CD8-positive, alpha-beta memory T cell (primary cell): ENCODE measurements at regions not wholly inside any gene's neighbourhood (a gene's known extent, or its start where the extent isn't known, plus 50 kb on each side); places are given as distances from the start of the nearest gene placed in this dataset.

ENCODE experiments used
- CTCF ChIA-PET: fragments of 350-600 bp; sonication (Branson Sonifier 250); formaldehyde crosslinking; loops from one replicate; lab custom pipeline; 2021; ENCODE audit warnings: antibody characterized with exemption; lab: Charles Lee
- POLR2A ChIA-PET: fragments of 350-600 bp; sonication (Branson Sonifier 250); formaldehyde crosslinking; loops from one replicate; lab custom pipeline; 2021; ENCODE audit warnings: antibody characterized with exemption; lab: Charles Lee
- DNase-seq, 5 donors: peaks; one replicate each; pipeline versions ENCODE4 v3.0.0 to v3.0.0-alpha.2; 2020 to 2022; ENCODE audit warnings: mixed read lengths in 1 of 5
- H3K27ac ChIP-seq: one replicate; pipeline ENCODE4 v1.7.0; 2013; ENCODE audit warnings: low read depth, mild to moderate bottlenecking, low read length, moderate library complexity
- H3K27me3 ChIP-seq: 2 replicates; pipeline ENCODE4 v1.7.0; 2013; ENCODE audit warnings: low read length, mild to moderate bottlenecking; ENCODE audit not compliant: insufficient read depth, poor library complexity, severe bottlenecking
- H3K36me3 ChIP-seq: 2 replicates; pipeline ENCODE4 v1.7.0; 2013; ENCODE audit warnings: mild to moderate bottlenecking, low read length, moderate library complexity; ENCODE audit not compliant: insufficient read depth
- H3K4me1 ChIP-seq: 2 replicates; pipeline ENCODE4 v1.7.0; 2013; ENCODE audit warnings: mild to moderate bottlenecking, low read length, moderate library complexity; ENCODE audit not compliant: insufficient read depth
- H3K4me3 ChIP-seq: 2 replicates; pipeline ENCODE4 v1.7.0; 2013; ENCODE audit warnings: mild to moderate bottlenecking, low read length
- H3K9me3 ChIP-seq: 2 replicates; pipeline ENCODE4 v1.7.0; 2013; ENCODE audit warnings: mild to moderate bottlenecking, low read length
- H3K27ac Mint-ChIP-seq, 8 donors: one replicate each; pipeline ENCODE4 v1.8.0; 2020 to 2021; ENCODE audit warnings: mixed read lengths in 8 of 8, mild to moderate bottlenecking in 6 of 8, inconsistent platforms in 3 of 8, moderate library complexity in 3 of 8
- H3K27me3 Mint-ChIP-seq, 2 donors: one replicate each; pipeline ENCODE4 v1.8.0; 2020 to 2021; ENCODE audit warnings: mixed read lengths in 2 of 2, mild to moderate bottlenecking in 1 of 2, moderate library complexity in 1 of 2
- H3K36me3 Mint-ChIP-seq, 3 donors: one replicate each; pipeline ENCODE4 v1.8.0; 2020 to 2021; ENCODE audit warnings: mixed read lengths in 3 of 3, inconsistent platforms in 1 of 3, mild to moderate bottlenecking in 1 of 3
- H3K4me1 Mint-ChIP-seq, 3 donors: one replicate each; pipeline ENCODE4 v1.8.0; 2020 to 2021; ENCODE audit warnings: mixed read lengths in 3 of 3, inconsistent platforms in 1 of 3, mild to moderate bottlenecking in 1 of 3
- H3K4me3 Mint-ChIP-seq, 7 donors: one replicate each; pipeline ENCODE4 v1.8.0; 2020 to 2021; ENCODE audit warnings: mixed read lengths in 7 of 7, mild to moderate bottlenecking in 6 of 7, moderate library complexity in 4 of 7, inconsistent platforms in 2 of 7
- H3K9me3 Mint-ChIP-seq, 5 donors: one replicate each; pipeline ENCODE4 v1.8.0; 2020 to 2022; ENCODE audit warnings: mixed read lengths in 5 of 5, mild to moderate bottlenecking in 3 of 5, moderate library complexity in 2 of 5, inconsistent platforms in 1 of 5

DNA sequence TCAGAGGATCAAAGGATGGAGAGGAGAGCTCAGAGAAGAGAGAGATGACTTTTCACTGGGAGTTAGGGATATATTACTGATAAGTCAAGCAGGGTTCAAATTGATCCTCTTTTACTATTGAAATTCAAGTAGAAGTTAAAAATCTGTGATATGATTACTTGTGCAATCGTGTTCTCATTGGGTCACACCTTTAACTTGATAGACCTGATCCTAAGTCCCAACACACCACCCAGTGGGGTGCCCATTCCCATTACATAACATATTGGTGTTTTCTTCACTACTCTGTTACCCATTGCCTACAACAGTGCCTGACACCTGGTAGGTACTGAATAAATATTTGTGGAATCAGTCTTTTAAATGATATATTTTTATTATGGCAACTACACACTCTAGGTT, 66.4 kb upstream of the PICALM start:
- POLR2A ChIA-PET = interaction anchor here (0.6 kb wide), 1 partner anchor 67 kb away, joined by 3 read pairs; the partner anchor contains the start of gene PICALM
- no peak for DNase-seq
- peaks cover 19% of the 10 kb centered on the region for H3K4me1 ChIP-seq
- H3K9me3 ChIP-seq = no peaks in the 10 kb centered on the region
- H3K4me3 ChIP-seq = no peak overlapping the region
- H3K9me3 Mint-ChIP-seq = no peaks in the 10 kb centered on the region
- no peaks in the 10 kb centered on the region for H3K36me3 ChIP-seq
- H3K36me3 Mint-ChIP-seq = no peaks in the 10 kb centered on the region
- H3K27ac ChIP-seq = no peak overlapping the region
- H3K4me3 Mint-ChIP-seq = no peak overlapping the region
- no peaks in the 10 kb centered on the region for H3K27me3 Mint-ChIP-seq
- H3K4me1 Mint-ChIP-seq = peaks cover 22 to 31% (median 27%) of the 10 kb centered on the region in 3 donors
- CTCF ChIA-PET = no interaction called here
- H3K27ac Mint-ChIP-seq = no peak overlapping the region
- H3K27me3 ChIP-seq = no peaks in the 10 kb centered on the region

DNA sequence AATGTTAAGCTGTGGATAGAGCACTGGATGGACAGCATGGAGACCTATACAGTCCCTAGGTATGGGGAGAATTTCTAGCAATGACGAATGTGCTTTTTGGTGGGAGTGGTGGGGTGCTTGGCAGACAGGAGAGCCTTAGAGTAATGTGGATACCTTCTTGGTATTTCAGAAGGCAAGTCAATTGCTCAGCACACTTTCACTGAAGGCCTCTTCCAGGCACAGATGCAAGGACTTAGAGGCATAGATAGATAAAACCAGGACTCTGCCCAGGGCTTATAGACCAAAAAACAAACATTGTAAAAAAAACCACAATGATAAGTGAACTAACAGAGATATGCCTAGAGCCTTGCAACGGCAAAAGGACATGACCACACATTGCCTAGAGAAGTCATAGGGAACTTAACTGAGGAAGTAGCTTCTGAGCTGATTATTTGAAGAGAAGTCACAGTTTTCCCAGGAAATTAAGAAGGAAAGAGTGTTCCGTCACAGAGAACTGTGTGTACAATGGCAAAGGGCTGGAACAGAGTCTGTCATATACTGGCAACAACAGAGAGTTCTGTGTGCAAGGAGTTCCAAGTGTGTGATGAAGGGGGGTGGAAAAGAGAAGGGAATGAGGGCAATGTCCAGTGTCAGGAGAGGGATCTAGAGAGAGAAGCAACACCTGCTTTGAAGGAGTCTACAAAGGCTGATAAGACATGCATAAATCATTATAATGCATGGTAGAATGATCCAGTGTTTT, 65.9 kb upstream of the PICALM start:
- no peaks in the 10 kb centered on the region for H3K36me3 ChIP-seq
- H3K27ac ChIP-seq = no peak overlapping the region
- H3K4me3 ChIP-seq = no peak overlapping the region
- Mint-ChIP-seq H3K9me3 (no peaks in the 10 kb centered on the region), H3K4me3 (no peak overlapping the region), H3K27ac (peak overlapping the region in 1 of 8 donors; percentile 3), H3K4me1 (peaks cover 20 to 26% (median 22%) of the 10 kb centered on the region in 3 donors), H3K36me3 (no peaks in the 10 kb centered on the region), H3K27me3 (no peaks in the 10 kb centered on the region)
- no peaks in the 10 kb centered on the region for H3K9me3 ChIP-seq
- no peak for DNase-seq
- CTCF ChIA-PET = no interaction called here
- H3K4me1 ChIP-seq = peaks cover 15% of the 10 kb centered on the region
- POLR2A ChIA-PET = interaction anchor here (1.0 kb wide), 1 partner anchor 8 kb away, joined by 3 read pairs; no protein-coding TSS in a partner anchor
- H3K27me3 ChIP-seq = no peaks in the 10 kb centered on the region

GRCh38 chr11:86132667-86133249, 63.9 kb upstream of the PICALM start:
- no peak overlapping the region for H3K4me3 Mint-ChIP-seq
- H3K27ac Mint-ChIP-seq = no peak overlapping the region
- H3K27me3 Mint-ChIP-seq = no peaks in the 10 kb centered on the region
- no peaks in the 10 kb centered on the region for H3K36me3 Mint-ChIP-seq
- H3K9me3 Mint-ChIP-seq = no peaks in the 10 kb centered on the region
- H3K27ac ChIP-seq = no peak overlapping the region
- H3K27me3 ChIP-seq = no peaks in the 10 kb centered on the region
- H3K4me1 ChIP-seq = no peaks in the 10 kb centered on the region
- POLR2A ChIA-PET = no interaction called here
- H3K36me3 ChIP-seq = no peaks in the 10 kb centered on the region
- no peak overlapping the region for H3K4me3 ChIP-seq
- CTCF ChIA-PET = no interaction called here
- DNase-seq = no peak
- H3K9me3 ChIP-seq = no peaks in the 10 kb centered on the region
- H3K4me1 Mint-ChIP-seq = peaks cover 4 to 8% (median 4%) of the 10 kb centered on the region in 3 donors

- Histone ChIP-seq H3K9me3 (no peaks in the 10 kb centered on the region), H3K36me3 (no peaks in the 10 kb centered on the region), H3K4me1 (no peaks in the 10 kb centered on the region), H3K4me3 (no peak overlapping the region), H3K27ac (no peak overlapping the region), H3K27me3 (no peaks in the 10 kb centered on the region)
- CTCF ChIA-PET = no interaction called here
- Mint-ChIP-seq H3K27me3 (peaks cover 0 to 1% of the 10 kb centered on the region in 2 donors), H3K9me3 (no peaks in the 10 kb centered on the region), H3K4me1 (peaks cover 0 to under 1% (median 0%) of the 10 kb centered on the region in 3 donors), H3K36me3 (no peaks in the 10 kb centered on the region), H3K27ac (no peak overlapping the region), H3K4me3 (no peak overlapping the region)
- POLR2A ChIA-PET = no interaction called here
- DNase-seq = no peak
Measured at GRCh38 chr11:86129740-86130540, 61.1 kb upstream of the PICALM start.

DNA sequence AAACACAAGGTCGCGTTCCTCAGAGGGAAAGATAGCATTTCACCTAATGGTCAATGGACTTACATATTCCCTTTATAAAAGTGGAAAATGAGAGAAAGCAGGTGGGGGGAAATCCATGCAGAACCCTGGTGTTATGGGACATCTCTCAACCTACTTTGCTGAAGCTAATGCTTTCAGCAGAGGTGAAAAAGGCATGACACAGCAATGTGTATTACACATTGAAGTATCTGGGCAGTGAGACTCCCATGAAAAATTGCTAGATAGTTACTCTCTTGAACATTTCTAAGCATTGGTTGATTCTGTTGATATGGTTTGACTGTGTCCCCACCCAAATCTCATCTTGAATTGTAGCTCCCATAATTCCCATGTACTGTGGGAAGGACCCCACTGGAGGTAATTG, 60.0 kb upstream of the PICALM start:
- ChIA-PET CTCF (no interaction called here), POLR2A (interaction anchor here (0.6 kb wide), 1 partner anchor 15 kb away, joined by 4 read pairs; no protein-coding TSS in a partner anchor)
- Histone ChIP-seq H3K36me3 (no peaks in the 10 kb centered on the region), H3K4me3 (no peak overlapping the region), H3K27ac (no peak overlapping the region), H3K9me3 (no peaks in the 10 kb centered on the region), H3K27me3 (no peaks in the 10 kb centered on the region), H3K4me1 (no peaks in the 10 kb centered on the region)
- no peaks in the 10 kb centered on the region for H3K9me3 Mint-ChIP-seq
- no peak overlapping the region for H3K27ac Mint-ChIP-seq
- H3K27me3 Mint-ChIP-seq = peaks cover 0 to 1% of the 10 kb centered on the region in 2 donors
- no peak for DNase-seq
- no peak overlapping the region for H3K4me3 Mint-ChIP-seq
- H3K4me1 Mint-ChIP-seq = peaks cover 0 to 7% (median 2%) of the 10 kb centered on the region in 3 donors
- no peaks in the 10 kb centered on the region for H3K36me3 Mint-ChIP-seq

DNA sequence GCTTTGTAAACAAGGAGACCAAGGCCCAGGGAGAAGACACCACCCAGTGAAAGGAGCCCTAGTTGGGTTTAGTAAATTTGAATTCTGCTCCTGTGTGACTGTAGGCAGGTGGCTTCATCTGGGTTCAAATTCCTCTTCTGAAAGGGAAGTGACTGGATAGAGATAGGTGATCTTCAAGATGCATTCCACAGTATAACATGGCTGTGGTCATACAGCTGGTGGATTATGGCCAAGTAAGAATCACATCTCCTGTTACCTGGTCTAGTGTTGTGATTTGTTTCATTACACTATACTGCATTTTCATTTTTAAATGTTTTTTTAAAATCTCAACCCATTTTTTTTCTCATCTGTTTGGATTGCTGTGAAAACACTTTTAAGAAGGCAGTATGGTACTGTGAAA, 58.0 kb upstream of the PICALM start:
- Histone ChIP-seq H3K4me1 (no peaks in the 10 kb centered on the region), H3K27ac (no peak overlapping the region), H3K27me3 (no peaks in the 10 kb centered on the region), H3K9me3 (no peaks in the 10 kb centered on the region), H3K4me3 (no peak overlapping the region), H3K36me3 (no peaks in the 10 kb centered on the region)
- Mint-ChIP-seq H3K27ac (no peak overlapping the region), H3K4me3 (no peak overlapping the region), H3K9me3 (no peaks in the 10 kb centered on the region), H3K4me1 (peaks cover 0 to 7% (median 2%) of the 10 kb centered on the region in 3 donors), H3K27me3 (peaks cover 0 to 1% of the 10 kb centered on the region in 2 donors), H3K36me3 (no peaks in the 10 kb centered on the region)
- ChIA-PET POLR2A (no interaction called here), CTCF (no interaction called here)
- no peak for DNase-seq

DNA sequence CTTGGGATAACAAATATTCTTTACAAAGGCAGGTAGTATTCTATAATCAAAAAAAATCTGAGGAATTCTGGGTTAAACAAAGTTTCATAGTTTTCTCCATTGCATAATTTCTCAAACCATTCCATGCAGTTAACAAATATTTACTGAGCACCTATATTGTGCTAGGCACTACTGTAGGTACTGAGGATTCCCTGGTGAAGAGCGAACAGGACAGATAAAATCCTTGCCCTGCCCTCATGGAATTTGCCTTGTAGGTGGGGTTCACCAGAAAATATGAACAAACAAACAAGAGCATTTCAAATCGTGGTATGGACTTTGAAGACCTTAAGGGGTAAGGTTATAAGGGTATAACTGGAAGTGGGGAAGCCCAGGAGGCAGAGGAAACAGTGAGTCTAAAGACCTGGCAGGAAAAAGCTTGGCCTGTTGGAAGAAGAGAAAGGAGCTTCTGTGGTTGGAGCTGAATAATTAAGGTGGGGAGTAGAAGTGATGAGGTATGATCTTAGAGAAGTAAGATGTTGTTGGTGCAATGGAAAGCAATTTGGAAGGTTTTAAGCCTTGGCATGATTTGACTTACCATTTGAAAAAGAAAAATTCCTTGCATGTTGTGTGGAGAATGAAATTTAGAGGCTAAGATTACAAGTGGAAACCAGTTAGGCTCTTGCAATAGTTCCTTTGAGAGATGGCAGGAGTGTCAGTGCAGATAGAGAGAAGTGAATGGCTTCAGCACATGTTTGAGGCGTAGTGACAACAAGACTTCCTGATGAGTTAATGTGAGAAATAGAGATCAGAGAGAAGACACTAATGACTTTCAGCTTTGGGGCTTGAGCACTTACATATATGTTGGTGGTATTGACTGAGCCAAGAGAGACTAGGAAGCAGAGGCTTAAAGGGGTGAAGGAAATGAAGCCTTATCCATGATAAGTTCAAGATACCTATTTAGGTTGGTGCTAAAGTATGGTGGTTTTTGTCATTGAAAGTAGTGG, 55.7 kb upstream of the PICALM start:
- H3K9me3 ChIP-seq = no peaks in the 10 kb centered on the region
- ChIA-PET CTCF (no interaction called here), POLR2A (no interaction called here)
- no peaks in the 10 kb centered on the region for H3K27me3 ChIP-seq
- Mint-ChIP-seq H3K4me1 (peaks cover 0 to 7% (median 2%) of the 10 kb centered on the region in 3 donors), H3K27ac (no peak overlapping the region), H3K27me3 (peaks cover 0 to 1% of the 10 kb centered on the region in 2 donors), H3K4me3 (no peak overlapping the region), H3K9me3 (no peaks in the 10 kb centered on the region), H3K36me3 (no peaks in the 10 kb centered on the region)
- DNase-seq = no peak
- H3K4me3 ChIP-seq = no peak overlapping the region
- no peaks in the 10 kb centered on the region for H3K36me3 ChIP-seq
- H3K27ac ChIP-seq = no peak overlapping the region
- no peaks in the 10 kb centered on the region for H3K4me1 ChIP-seq
